Cardiac fibroblast (primary cell): ENCODE measurements at regions not wholly inside any gene's neighbourhood (a gene's known extent, or its start where the extent isn't known, plus 50 kb on each side); places are given as distances from the start of the nearest gene placed in this dataset.

Experiments
- DNase-seq, 2 donors: peaks; one replicate each; pipeline versions ENCODE4 v3.0.0 to v3.0.0-alpha.2; 2010; ENCODE audit warnings: low read depth in 2 of 2
- H3K4me3 ChIP-seq, 2 donors: replicated peaks in 1 of 2; 1 replicate in 1 of 2; 2 replicates in 1 of 2; pipeline ENCODE4 v1.5.1; 2011; ENCODE audit warnings: low read depth in 2 of 2, low read length in 2 of 2, mild to moderate bottlenecking in 2 of 2, moderate library complexity in 1 of 2
- CTCF ChIP-seq: IDR thresholded peaks from one replicate; pipeline ENCODE4 v1.5.1; 2011; ENCODE audit warnings: low read depth, mild to moderate bottlenecking, low read length, inconsistent platforms

GRCh38 chr4:130266814-130267213 lies 1170.9 kb downstream of the C4orf33 start:
- TF ChIP-seq CTCF: no peak
- no peak overlapping the region for H3K4me3 ChIP-seq
- DNase-seq: no peak

- no peak overlapping the region for H3K4me3 ChIP-seq
- no peak for DNase-seq
- TF ChIP-seq CTCF: no peak
Observed at GRCh38 chr4:130288576-130288975, 1192.6 kb downstream of the C4orf33 start.

DNA sequence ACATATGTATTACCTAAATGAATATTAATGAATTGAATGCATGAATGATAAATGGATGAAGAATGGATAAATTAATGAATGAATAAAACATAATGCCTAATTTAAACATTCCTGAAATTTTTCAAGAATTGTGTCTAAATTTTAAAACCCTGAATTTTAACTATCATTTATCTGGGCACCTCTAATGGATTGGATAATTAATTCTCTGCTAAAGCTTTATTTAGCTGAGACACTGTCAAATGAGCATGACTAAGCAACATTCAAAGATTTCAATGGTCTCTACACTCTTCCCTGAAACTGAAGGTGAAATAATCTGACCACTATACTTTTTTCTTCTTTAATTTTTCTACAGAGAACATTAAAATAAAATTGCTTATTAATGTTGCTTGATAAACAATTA lies 1197.7 kb downstream of the C4orf33 start:
- TF ChIP-seq CTCF: no peak
- no peak overlapping the region for H3K4me3 ChIP-seq
- no peak for DNase-seq

GRCh38 chr4:130296448-130296847 lies 1200.5 kb downstream of the C4orf33 start:
- H3K4me3 ChIP-seq: no peak overlapping the region
- DNase-seq: no peak
- no peak for TF ChIP-seq CTCF

DNA sequence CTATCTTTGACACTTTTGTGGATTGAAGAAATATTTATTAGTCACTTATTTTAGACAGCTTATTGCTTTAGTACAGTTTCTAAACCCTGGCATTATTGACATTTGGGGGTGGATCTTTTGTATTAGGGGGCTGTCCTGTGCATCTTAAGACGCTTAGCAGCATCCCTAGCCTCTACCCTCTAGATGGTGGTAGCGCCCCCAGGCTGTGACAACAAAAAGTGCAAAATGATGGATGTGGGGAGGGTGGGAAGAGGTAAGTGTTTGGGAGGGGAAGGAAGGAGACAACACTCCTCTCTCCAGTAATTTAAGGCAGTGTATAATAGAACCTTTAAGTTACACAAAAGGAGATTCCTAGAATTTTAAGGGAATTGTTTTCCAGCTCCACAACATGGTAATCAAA lies 1210.6 kb downstream of the C4orf33 start:
- DNase-seq: no peak
- TF ChIP-seq CTCF: no peak
- H3K4me3 ChIP-seq: no peak overlapping the region

DNA sequence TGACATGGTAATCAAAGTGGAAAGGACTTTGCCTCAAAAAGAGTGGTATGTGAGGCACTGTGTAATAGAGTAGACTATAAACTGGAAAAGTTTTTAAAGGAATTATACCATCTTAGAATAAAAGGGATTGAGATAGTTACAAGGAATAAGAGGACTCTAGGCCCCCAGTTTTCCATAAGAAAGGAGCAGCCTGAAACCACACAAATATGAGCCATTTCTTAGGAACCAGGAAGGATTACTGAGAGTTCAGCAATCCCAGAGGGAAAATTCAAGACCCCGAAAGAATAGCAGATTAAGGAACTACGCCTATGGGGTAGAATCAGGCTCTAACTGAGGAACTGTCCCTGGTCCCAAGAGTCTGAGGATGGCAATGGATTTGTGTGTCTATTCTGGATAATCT lies 1213.3 kb downstream of the C4orf33 start:
- no peak overlapping the region for H3K4me3 ChIP-seq
- TF ChIP-seq CTCF: no peak
- DNase-seq: no peak

DNA sequence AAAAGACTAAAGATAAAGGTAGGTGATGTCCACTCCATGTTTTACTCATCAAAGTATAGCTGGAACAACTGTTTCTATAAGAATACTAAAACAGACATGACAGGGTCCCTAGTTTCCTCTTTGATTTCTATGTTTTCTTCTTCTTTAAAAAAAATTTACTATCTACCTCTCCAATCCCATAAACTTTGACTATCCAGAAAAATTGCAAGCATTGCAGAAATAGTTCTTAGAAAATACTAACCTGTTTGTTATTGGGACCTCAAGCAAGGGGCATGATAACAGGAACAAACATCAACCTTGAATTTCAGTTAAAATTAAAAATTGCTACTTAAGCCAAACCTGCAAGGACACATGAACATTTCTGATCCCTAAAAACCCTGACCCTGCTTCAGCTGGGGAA lies 1226.5 kb downstream of the C4orf33 start:
- DNase-seq: no peak
- no peak for TF ChIP-seq CTCF
- no peak overlapping the region for H3K4me3 ChIP-seq
